GM12878 (cell line): ENCODE measurements at regions not wholly inside any gene's neighbourhood (a gene's known extent, or its start where the extent isn't known, plus 50 kb on each side); places are given as distances from the start of the nearest gene placed in this dataset.

Source experiments
- ATAC-seq: fragments of 200-7000 bp; cut with Tn5 transposase; 3 replicates; pipeline ENCODE4 v1.9.1; 2020; ENCODE audit warnings: mild to moderate bottlenecking, moderate library complexity
- BruUV-seq: library from RNA; stranded (reverse); fragments of 400-500 nt; replicated peaks from 2 replicates; lab custom pipeline; 2021; lab: Mats Ljungman, UMichigan
- CTCF ChIA-PET: fragments of 300-600 bp; sonication (Branson Sonifier 250); formaldehyde crosslinking; extraction: SDS; loops from one replicate; lab custom pipeline; 2021; ENCODE audit warnings: inconsistent platforms; lab: Yijun Ruan, JAX
- POLR2A ChIA-PET: fragments of 350-600 bp; formaldehyde crosslinking; extraction: SDS; loops from one replicate; lab custom pipeline; 2021; ENCODE audit warnings: inconsistent platforms; lab: Charles Lee
- RAD21 ChIA-PET: fragments of 300-600 bp; sonication (Branson Sonifier 250); formaldehyde crosslinking; loops from one replicate; lab custom pipeline; 2023; ENCODE audit warnings: antibody characterized with exemption; ENCODE audit not compliant: unreplicated experiment; lab: Charles Lee
- SMC1A ChIA-PET: fragments of 300-600 bp; sonication (Branson Sonifier 250); formaldehyde crosslinking; loops from one replicate; lab custom pipeline; 2023; ENCODE audit not compliant: unreplicated experiment, uncharacterized antibody; lab: Charles Lee
- DNase-seq: peaks from one replicate; pipeline ENCODE4 v3.0.0-alpha.2; 2011; ENCODE audit warnings: low read depth, low spot score
- FAIRE-seq: peaks from 3 replicates; lab custom pipeline; 2011; peaks lifted over from hg19 to GRCh38; lab: Jason Lieb, UNC
- H2AFZ ChIP-seq: 2 replicates; pipeline ENCODE4 v1.6.0; 2011; ENCODE audit warnings: low read depth, low read length, control low read depth; ENCODE audit not compliant: control insufficient read depth
- H3K27ac ChIP-seq: 2 replicates; pipeline ENCODE4 v1.5.1; 2011; ENCODE audit warnings: control low read depth; ENCODE audit not compliant: control insufficient read depth, insufficient read depth
- H3K27me3 ChIP-seq, 2 experiments: replicated peaks in 1 of 2; 2 replicates each; pipeline versions ENCODE4 v1.6.0 to v1.6.1; 2011; ENCODE audit warnings: low read length in 1 of 2; ENCODE audit not compliant: control insufficient read depth in 2 of 2, insufficient read depth in 2 of 2
- H3K36me3 ChIP-seq, 2 experiments: 2 replicates each; pipeline ENCODE4 v1.5.1; 2011; ENCODE audit warnings: low read length in 1 of 2; ENCODE audit not compliant: control insufficient read depth in 2 of 2, insufficient read depth in 2 of 2
- H3K4me1 ChIP-seq: 2 replicates; pipeline ENCODE4 v1.6.1; 2011; ENCODE audit warnings: mild to moderate bottlenecking, low read length, moderate library complexity, mixed read lengths; ENCODE audit not compliant: control insufficient read depth, insufficient read depth
- H3K4me2 ChIP-seq: 2 replicates; pipeline ENCODE4 v1.6.0; 2011; ENCODE audit warnings: control low read depth; ENCODE audit not compliant: control insufficient read depth, insufficient read depth
- H3K4me3 ChIP-seq: fragments of 200-600 bp; sonication (generic); 2 replicates; pipeline ENCODE4 v1.5.1; 2016
- H3K79me2 ChIP-seq: 2 replicates; pipeline ENCODE4 v1.6.0; 2011; ENCODE audit warnings: low read length; ENCODE audit not compliant: control insufficient read depth, insufficient read depth
- H3K9ac ChIP-seq: 2 replicates; pipeline ENCODE4 v1.8.0; 2011; ENCODE audit warnings: low read length, control low read depth, mixed read lengths; ENCODE audit not compliant: control insufficient read depth, insufficient read depth
- H3K9me3 ChIP-seq: replicated peaks from 3 replicates; pipeline ENCODE4 v1.5.1; 2011; ENCODE audit warnings: mild to moderate bottlenecking, low read length; ENCODE audit not compliant: control insufficient read depth, insufficient read depth
- H4K20me1 ChIP-seq: 2 replicates; pipeline ENCODE4 v1.6.0; 2011; ENCODE audit not compliant: control insufficient read depth, insufficient read depth
- ESRRA ChIP-seq: IDR thresholded peaks from 2 replicates; pipeline ENCODE4 v1.6.1; 2012; ENCODE audit warnings: mild to moderate bottlenecking, low read length, improper control_type of control experiment
- KDM1A ChIP-seq: fragments of 200-600 bp; sonication (generic); IDR thresholded peaks from 2 replicates; pipeline ENCODE4 v1.6.1; 2016; ENCODE audit warnings: borderline replicate concordance
- POLR2A ChIP-seq: IDR thresholded peaks from 2 replicates; pipeline ENCODE4 v1.6.1; 2011; ENCODE audit warnings: low read depth, mild to moderate bottlenecking, low read length
- SREBF2 ChIP-seq: IDR thresholded peaks from 2 replicates; pipeline ENCODE4 v1.6.1; 2012; ENCODE audit warnings: mild to moderate bottlenecking, low read length
- ZNF24 ChIP-seq: fragments of 450-650 bp; IDR thresholded peaks from 2 replicates; pipeline ENCODE4 v1.6.1; 2017; ENCODE audit warnings: antibody characterized with exemption, mild to moderate bottlenecking
- WGBS: methylation state at CpG from one replicate; pipeline ENCODE4 v1.1.6; 2016; ENCODE audit warnings: low lambda C conversion rate; ENCODE audit not compliant: insufficient replicate concordance, insufficient coverage; ENCODE audit errors: missing lambda C conversion rate; 5-methylcytosine and 5-hydroxymethylcytosine counted together
- in situ Hi-C: fragments of 300-500 bp; cut with MboI; formaldehyde crosslinking; loops from 9 replicates; pipeline ENCODE4 v1.14.3; 2018; ENCODE audit warnings: mixed read lengths
- intact Hi-C: fragments of 100-400 bp; cut with micrococcal nuclease; formaldehyde crosslinking; loops from one replicate; pipeline ENCODE4 v1.14.2; 2022; ENCODE audit not compliant: unreplicated experiment
- TF ChIP-seq, protein P1 (sequence below): fragments of 450-650 bp; IDR thresholded peaks from 2 replicates; pipeline ENCODE4 v1.6.1; 2018; ENCODE audit warnings: borderline replicate concordance, mild to moderate bottlenecking; ENCODE audit not compliant: partially characterized antibody

- no peaks in the 10 kb centered on the region for H4K20me1 ChIP-seq
- no peak for DNase-seq
- intact Hi-C loops: no loop called here
- POLR2A ChIA-PET: no interaction called here
- no peak for FAIRE-seq
- no TSS peak for BruUV-seq
- H3K9ac ChIP-seq: no peak overlapping the region
- WGBS: 54% methylated on average over 5 of the region's 5 CpGs
- in situ Hi-C loops: no loop called here
- H3K27ac ChIP-seq: no peak overlapping the region
- CTCF ChIA-PET: interaction anchor here (0.6 kb wide), 2 partner anchors 21 to 700 kb away, joined by 3 read pairs; no protein-coding TSS in a partner anchor
- H3K9me3 ChIP-seq: no peaks in the 10 kb centered on the region
- no peaks in the 10 kb centered on the region for H3K27me3 ChIP-seq
- H3K4me2 ChIP-seq: no peak overlapping the region
- RAD21 ChIA-PET: no interaction called here
- TF ChIP-seq KDM1A (no peak), POLR2A (no peak), ZNF24 (no peak), SREBF2 (no peak)
- TF ChIP-seq, protein P1, sequence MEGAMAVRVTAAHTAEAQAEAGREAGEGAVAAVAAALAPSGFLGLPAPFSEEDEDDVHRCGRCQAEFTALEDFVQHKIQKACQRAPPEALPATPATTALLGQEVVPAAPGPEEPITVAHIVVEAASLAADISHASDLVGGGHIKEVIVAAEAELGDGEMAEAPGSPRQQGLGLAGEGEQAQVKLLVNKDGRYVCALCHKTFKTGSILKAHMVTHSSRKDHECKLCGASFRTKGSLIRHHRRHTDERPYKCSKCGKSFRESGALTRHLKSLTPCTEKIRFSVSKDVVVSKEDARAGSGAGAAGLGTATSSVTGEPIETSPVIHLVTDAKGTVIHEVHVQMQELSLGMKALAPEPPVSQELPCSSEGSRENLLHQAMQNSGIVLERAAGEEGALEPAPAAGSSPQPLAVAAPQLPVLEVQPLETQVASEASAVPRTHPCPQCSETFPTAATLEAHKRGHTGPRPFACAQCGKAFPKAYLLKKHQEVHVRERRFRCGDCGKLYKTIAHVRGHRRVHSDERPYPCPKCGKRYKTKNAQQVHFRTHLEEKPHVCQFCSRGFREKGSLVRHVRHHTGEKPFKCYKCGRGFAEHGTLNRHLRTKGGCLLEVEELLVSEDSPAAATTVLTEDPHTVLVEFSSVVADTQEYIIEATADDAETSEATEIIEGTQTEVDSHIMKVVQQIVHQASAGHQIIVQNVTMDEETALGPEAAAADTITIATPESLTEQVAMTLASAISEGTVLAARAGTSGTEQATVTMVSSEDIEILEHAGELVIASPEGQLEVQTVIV: no peak
- TF ChIP-seq, all 136 proteins: peak for 0
- Histone ChIP-seq H3K36me3 (no peaks in the 10 kb centered on the region), H3K79me2 (no peaks in the 10 kb centered on the region), H3K4me3 (no peak overlapping the region), H3K4me1 (no peaks in the 10 kb centered on the region), H2AFZ (no peak overlapping the region)
- SMC1A ChIA-PET: no interaction called here
- ATAC-seq: no peak
These were observed 65.6 kb upstream of the SGCD start for GRCh38 chr5:156261275-156261939.

- no peaks in the 10 kb centered on the region for H3K36me3 ChIP-seq
- intact Hi-C loops: no loop called here
- in situ Hi-C loops: no loop called here
- no peak overlapping the region for H3K4me2 ChIP-seq
- H3K9me3 ChIP-seq: no peaks in the 10 kb centered on the region
- DNase-seq (no peak), FAIRE-seq (no peak), ATAC-seq (no peak)
- H3K9ac ChIP-seq: no peak overlapping the region
- ChIA-PET POLR2A (no interaction called here), CTCF (no interaction called here), RAD21 (no interaction called here), SMC1A (no interaction called here)
- no peaks in the 10 kb centered on the region for H4K20me1 ChIP-seq
- no TSS peak for BruUV-seq
- no peak overlapping the region for H3K27ac ChIP-seq
- H3K27me3 ChIP-seq: no peaks in the 10 kb centered on the region
- H3K4me1 ChIP-seq: no peaks in the 10 kb centered on the region
- H3K4me3 ChIP-seq: no peak overlapping the region
- TF ChIP-seq ESRRA: no peak
- no peak overlapping the region for H2AFZ ChIP-seq
- no peaks in the 10 kb centered on the region for H3K79me2 ChIP-seq
These were observed 55.4 kb upstream of the SGCD start for GRCh38 chr5:156271569-156271968.
